H1 (cell line): ENCODE measurements at regions not wholly inside any gene's neighbourhood (a gene's known extent, or its start where the extent isn't known, plus 50 kb on each side); places are given as distances from the start of the nearest gene placed in this dataset.
A peak's percentile ranks its signal among the peaks of the same experiment; 100 is the strongest.

ENCODE experiments used
- BCL11A ChIP-seq, 2 experiments: IDR thresholded peaks; one replicate each; pipeline ENCODE4 v1.6.1; 2011; ENCODE audit warnings: low read depth in 2 of 2, low read length in 2 of 2, mild to moderate bottlenecking in 2 of 2
- KDM4A ChIP-seq: IDR thresholded peaks from one replicate; pipeline ENCODE4 v1.7.1; 2012; ENCODE audit warnings: low read depth, mild to moderate bottlenecking, moderate library complexity, low read length, inconsistent platforms; ENCODE audit not compliant: severe bottlenecking
- NRF1 ChIP-seq: IDR thresholded peaks from 2 replicates; pipeline ENCODE4 v1.6.1; 2011; ENCODE audit warnings: mild to moderate bottlenecking, low read depth, low read length, improper control_type of control experiment
- PHF8 ChIP-seq: fragments of 200-600 bp; sonication (generic); conservative IDR thresholded peaks from 2 replicates; pipeline ENCODE4 v1.7.1; 2012; ENCODE audit warnings: low read depth, mild to moderate bottlenecking, inconsistent platforms, low read length, moderate library complexity
- POLR2A ChIP-seq, 2 experiments: IDR thresholded peaks; 1 replicate in 1 of 2; 2 replicates in 1 of 2; pipeline ENCODE4 v1.6.1; 2011; ENCODE audit warnings: low read depth in 2 of 2, low read length in 2 of 2, mild to moderate bottlenecking in 2 of 2; ENCODE audit errors: control extremely low read depth in 1 of 2
- POLR2AphosphoS5 ChIP-seq: IDR thresholded peaks from 2 replicates; pipeline ENCODE4 v1.6.1; 2011; ENCODE audit warnings: low read depth, low read length
- RBBP5 ChIP-seq: IDR thresholded peaks from 2 replicates; pipeline ENCODE4 v1.7.1; 2012; ENCODE audit warnings: low read depth, mild to moderate bottlenecking, inconsistent platforms, low read length, moderate library complexity, borderline replicate concordance
- SP2 ChIP-seq: IDR thresholded peaks from 2 replicates; pipeline ENCODE4 v1.6.1; 2012; ENCODE audit warnings: mild to moderate bottlenecking, low read length, inconsistent platforms
- TAF1 ChIP-seq: IDR thresholded peaks from 2 replicates; pipeline ENCODE4 v1.6.1; 2011; ENCODE audit warnings: mild to moderate bottlenecking, low read depth, low read length
- TAF7 ChIP-seq: optimal IDR thresholded peaks from 2 replicates; pipeline ENCODE3; 2011; ENCODE audit warnings: low read depth, mild to moderate bottlenecking, inconsistent platforms, low read length, moderate library complexity, borderline replicate concordance
- TEAD4 ChIP-seq: IDR thresholded peaks from 2 replicates; pipeline ENCODE4 v1.6.1; 2012; ENCODE audit warnings: low read depth, low read length, inconsistent platforms, mixed read lengths

DNA sequence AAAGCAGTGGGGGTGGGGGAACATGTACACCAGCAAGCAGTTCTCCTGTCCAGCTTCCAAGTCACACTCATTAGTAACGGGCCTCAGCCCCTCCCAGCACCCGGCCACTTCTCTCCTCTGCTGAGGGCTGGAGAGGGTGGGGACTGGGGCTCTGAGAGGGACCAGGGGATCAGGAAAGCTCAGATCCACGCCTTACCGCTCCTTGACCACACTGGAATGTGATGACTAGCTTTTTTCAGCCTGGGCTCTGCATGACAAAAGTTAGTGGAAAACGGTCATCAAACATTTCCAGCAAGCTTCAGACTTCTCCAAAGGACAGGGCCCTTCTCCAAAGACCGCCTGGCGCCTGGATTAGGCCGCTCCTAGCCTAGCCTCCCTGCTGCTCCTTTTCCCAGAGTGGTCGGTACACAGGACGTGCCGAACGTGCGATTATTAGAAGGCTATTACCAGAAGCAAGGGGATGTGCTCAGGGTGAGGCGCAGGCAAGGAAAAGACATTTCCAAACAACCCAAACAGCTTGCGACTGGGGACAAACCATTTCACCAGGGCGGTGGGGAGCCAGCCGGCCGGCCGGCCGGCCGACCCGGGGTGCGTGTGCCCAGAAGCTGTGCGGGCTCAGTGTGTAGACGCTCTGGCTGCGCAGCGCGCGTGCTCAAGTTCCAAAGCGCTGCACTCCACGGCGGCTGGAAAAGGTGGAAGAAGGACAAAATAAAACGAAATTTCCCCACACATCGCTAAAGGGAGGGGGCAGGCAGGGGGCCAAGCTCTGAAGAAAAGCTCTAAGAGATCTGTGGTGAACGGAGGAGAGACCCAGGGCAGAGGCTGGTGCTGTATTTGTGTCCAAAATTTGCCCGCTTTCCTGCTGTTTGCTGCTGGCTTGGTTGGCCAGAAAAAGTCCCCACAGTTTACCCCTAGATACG lies 51.0 kb upstream of the SSR3 start (continued):
- TF ChIP-seq PHF8 (peak; percentile 45; the same call in 1 of the 2 replicates), NRF1 (peak; percentile 20; the same call in 1 of the 2 replicates), RBBP5 (peak; percentile 85; the same call in 1 of the 2 replicates), KDM4A (peak; percentile 54), TAF1 (peak; percentile 46; the same call in 1 of the 2 replicates), POLR2AphosphoS5 (0 out of 2 replicates have a peak, but pooled peaks have one; percentile 38), TEAD4 (peak; percentile 82), POLR2A (IDR thresholded peaks at IDR 0.05; ENCODE audit: control extremely low read depth in 1 of 2, low read depth in 2 of 2, low read length in 2 of 2) (peak in 1 of 2 experiments; percentile 46; a peak in 2 of 3 replicates), TAF7 (peak; percentile 23), BCL11A (IDR thresholded peaks at IDR 0.05; ENCODE audit: low read depth in 2 of 2, low read length in 2 of 2) (no peak), SP2 (no peak)
